HepG2 (cell line): ENCODE measurements at regions not wholly inside any gene's neighbourhood (a gene's known extent, or its start where the extent isn't known, plus 50 kb on each side); places are given as distances from the start of the nearest gene placed in this dataset.

ENCODE experiments used
- ATAC-seq: fragments of 200-7000 bp; cut with Tn5 transposase; 3 replicates; pipeline ENCODE4 v1.9.1; 2020; ENCODE audit warnings: mild to moderate bottlenecking, moderate library complexity
- BruUV-seq: library from RNA; stranded (reverse); fragments of 400-500 nt; replicated peaks from 2 replicates; lab custom pipeline; 2021; lab: Mats Ljungman, UMichigan
- CTCF ChIA-PET: fragments of 300-600 bp; formaldehyde crosslinking; extraction: SDS; loops from one replicate; lab custom pipeline; 2021; ENCODE audit warnings: low total read pairs, inconsistent platforms, low intra/inter-chr PET ratio; lab: Yijun Ruan, JAX
- POLR2A ChIA-PET: fragments of 350-600 bp; sonication (Branson Sonifier 250); formaldehyde crosslinking; loops from one replicate; lab custom pipeline; 2020; ENCODE audit warnings: antibody characterized with exemption, inconsistent platforms; lab: Yijun Ruan, JAX
- DNase-seq: peaks from one replicate; pipeline ENCODE4 v3.0.0-alpha.2; 2015; ENCODE audit warnings: low spot score
- FAIRE-seq: peaks from 3 replicates; lab custom pipeline; 2011; peaks lifted over from hg19 to GRCh38; lab: Jason Lieb, UNC
- H2AFZ ChIP-seq: one replicate; pipeline ENCODE4 v1.6.1; 2011; ENCODE audit warnings: low read length, inconsistent platforms
- H3K27ac ChIP-seq: fragments of 300-600 bp; 3 replicates; pipeline ENCODE4 v1.8.0; 2011; ENCODE audit warnings: mixed run types, mild to moderate bottlenecking, mixed read lengths, low read length, inconsistent platforms; ENCODE audit not compliant: insufficient read depth; ENCODE audit errors: extremely low read length
- H3K27me3 ChIP-seq, 2 experiments: fragments of 200-600 bp in 1 of 2; 2 replicates in 1 of 2; 3 replicates in 1 of 2; pipeline versions ENCODE4 v1.6.0 to v1.8.0; 2011; ENCODE audit warnings: low read length in 2 of 2, mild to moderate bottlenecking in 2 of 2, moderate library complexity in 2 of 2, inconsistent platforms in 1 of 2; ENCODE audit not compliant: insufficient read depth in 2 of 2, control insufficient read depth in 1 of 2
- H3K36me3 ChIP-seq, 2 experiments: fragments of 200-600 bp in 1 of 2; replicated peaks in 1 of 2; 2 replicates in 1 of 2; 3 replicates in 1 of 2; pipeline versions ENCODE4 v1.5.1 to v1.8.0; 2011; ENCODE audit warnings: low read length in 2 of 2, inconsistent platforms in 1 of 2; ENCODE audit not compliant: insufficient read depth in 2 of 2, control insufficient read depth in 1 of 2
- H3K4me1 ChIP-seq: 2 replicates; pipeline ENCODE4 v1.5.1; 2012; ENCODE audit warnings: low read length, inconsistent platforms; ENCODE audit not compliant: insufficient read depth
- H3K4me2 ChIP-seq: 2 replicates; pipeline ENCODE4 v1.6.0; 2011; ENCODE audit warnings: low read depth, low read length, inconsistent platforms
- H3K4me3 ChIP-seq, 3 experiments: fragments of 200-600 bp in 1 of 3; sonication (generic), shearing (Covaris generic) in 1 of 3; replicated peaks in 1 of 3; 2 replicates each; pipeline ENCODE4 v1.5.1; 2011 to 2016; ENCODE audit warnings: low read length in 3 of 3, inconsistent platforms in 2 of 3, low read depth in 2 of 3, mild to moderate bottlenecking in 2 of 3, control low read depth in 1 of 3, mixed read lengths in 1 of 3; ENCODE audit not compliant: insufficient read depth in 1 of 3
- H3K79me2 ChIP-seq: one replicate; pipeline ENCODE4 v1.6.1; 2011; ENCODE audit warnings: low read length, inconsistent platforms; ENCODE audit not compliant: insufficient read depth
- H3K9ac ChIP-seq: 2 replicates; pipeline ENCODE4 v1.6.0; 2011; ENCODE audit warnings: mild to moderate bottlenecking, low read depth, low read length, inconsistent platforms; ENCODE audit not compliant: insufficient read depth
- H3K9me3 ChIP-seq: 2 replicates; pipeline ENCODE4 v1.5.1; 2012; ENCODE audit warnings: mild to moderate bottlenecking, low read length
- H4K20me1 ChIP-seq: 2 replicates; pipeline ENCODE4 v1.6.0; 2011; ENCODE audit warnings: inconsistent platforms, mild to moderate bottlenecking, low read length, moderate library complexity; ENCODE audit not compliant: insufficient read depth
- BHLHE40 ChIP-seq: IDR thresholded peaks from 2 replicates; pipeline ENCODE4 v1.6.1; 2011; ENCODE audit warnings: low read length, improper control_type of control experiment
- BORCS8-MEF2B ChIP-seq: sonication (generic); formaldehyde crosslinking; IDR thresholded peaks from 2 replicates; pipeline ENCODE4 v1.8.0; 2022; ENCODE audit warnings: mild to moderate bottlenecking, missing genetic modification reagents
- KLF15 ChIP-seq: sonication (generic); formaldehyde crosslinking; IDR thresholded peaks from 2 replicates; pipeline ENCODE4 v1.8.1; 2023; ENCODE audit warnings: borderline replicate concordance, mild to moderate bottlenecking, inconsistent platforms, missing genetic modification reagents, mixed read lengths
- PHF8 ChIP-seq: sonication (generic); formaldehyde crosslinking; IDR thresholded peaks from 2 replicates; pipeline ENCODE4 v1.5.0; 2020; ENCODE audit warnings: missing genetic modification reagents
- PRDM4 ChIP-seq: sonication (generic); formaldehyde crosslinking; IDR thresholded peaks from 2 replicates; pipeline ENCODE4 v1.9.0; 2021; ENCODE audit warnings: missing genetic modification reagents, borderline replicate concordance
- TEAD2 ChIP-seq: sonication (generic); formaldehyde crosslinking; IDR thresholded peaks from 2 replicates; pipeline ENCODE4 v1.9.0; 2021; ENCODE audit warnings: missing genetic modification reagents
- ZNF432 ChIP-seq: sonication (generic); formaldehyde crosslinking; IDR thresholded peaks from 2 replicates; pipeline ENCODE4 v1.5.0; 2020; ENCODE audit warnings: missing genetic modification reagents, mild to moderate bottlenecking, borderline replicate concordance
- WGBS: methylation state at CpG from one replicate; pipeline ENCODE4 v1.1.6; 2017; ENCODE audit warnings: low lambda C conversion rate; 5-methylcytosine and 5-hydroxymethylcytosine counted together
- in situ Hi-C: cut with HindIII; loops from 2 replicates; pipeline ENCODE4 v1.10.0; 2017; ENCODE audit warnings: low pct_unique_long_range_greater_than_20kb; ENCODE audit not compliant: extremely low pct_ligation_motif_present
- intact Hi-C: fragments of 100-400 bp; cut with micrococcal nuclease; formaldehyde crosslinking; loops from one replicate; pipeline ENCODE4 v1.10.0; 2022; ENCODE audit not compliant: unreplicated experiment
- TF ChIP-seq, protein P1 (sequence below): sonication (generic); formaldehyde crosslinking; IDR thresholded peaks from 2 replicates; pipeline ENCODE4 v1.8.1; 2023; ENCODE audit warnings: missing genetic modification reagents, mild to moderate bottlenecking, borderline replicate concordance

DNA sequence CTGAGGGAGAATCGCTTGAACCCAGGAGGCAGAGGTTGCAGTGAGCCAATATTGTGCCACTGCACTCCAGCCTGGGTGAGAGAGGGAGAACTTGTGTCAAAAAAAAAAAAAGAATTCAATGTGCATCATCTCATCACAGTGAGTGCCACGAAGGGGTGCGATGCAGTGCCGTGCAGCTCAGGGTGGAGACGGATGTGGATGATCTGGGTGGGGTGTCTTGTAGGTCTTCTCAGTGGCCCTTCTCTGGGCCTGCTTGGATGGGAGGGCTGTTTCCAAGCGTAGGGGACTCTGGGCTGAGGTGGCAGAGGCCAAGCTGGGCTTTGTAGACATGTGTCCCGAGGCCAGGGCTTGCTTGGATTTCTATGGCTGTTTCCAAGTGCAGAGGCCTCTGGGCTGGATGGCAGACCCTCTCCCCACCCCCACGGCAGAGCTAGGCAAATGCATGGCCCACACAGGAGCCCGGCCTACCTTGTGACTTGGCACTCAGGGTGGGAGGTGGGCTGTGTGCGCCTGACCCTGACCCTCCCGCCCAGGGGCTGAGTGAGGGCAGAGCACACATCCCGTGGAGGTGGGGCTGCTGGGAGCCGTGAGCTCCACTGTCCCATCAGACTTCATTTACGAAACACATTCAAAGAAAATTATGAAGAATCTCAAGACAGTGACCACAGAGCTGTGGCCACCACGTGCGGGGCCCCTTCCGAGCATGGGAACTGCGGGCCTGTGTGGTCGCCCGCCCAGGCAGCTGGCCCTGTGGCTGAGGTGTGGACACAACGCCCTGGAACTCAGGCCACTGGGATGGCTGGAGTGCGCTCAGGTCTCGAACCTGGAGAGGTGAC lies 76.4 kb downstream of the ASB1 start:
- Histone ChIP-seq H3K4me2 (no peak overlapping the region), H3K79me2 (no peaks in the 10 kb centered on the region), H3K4me1 (peaks cover 36% of the 10 kb centered on the region), H3K27me3 (no peaks in the 10 kb centered on the region), H3K9ac (no peak overlapping the region), H3K27ac (no peak overlapping the region), H4K20me1 (no peaks in the 10 kb centered on the region), H3K36me3 (no peaks in the 10 kb centered on the region), H3K9me3 (no peaks in the 10 kb centered on the region), H3K4me3 (no peak overlapping the region), H2AFZ (no peak overlapping the region)
- 0 out of 2 replicates have a peak, but pooled peaks have one; percentile 31 for TF ChIP-seq BORCS8-MEF2B
- TF ChIP-seq, protein P1, sequence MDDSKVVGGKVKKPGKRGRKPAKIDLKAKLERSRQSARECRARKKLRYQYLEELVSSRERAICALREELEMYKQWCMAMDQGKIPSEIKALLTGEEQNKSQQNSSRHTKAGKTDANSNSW (CRISPR knock-in tag): no peak
- CTCF ChIA-PET: no interaction called here
- no peak for ATAC-seq
- no TSS peak for BruUV-seq
- WGBS: 82% methylated on average over 20 of the region's 23 CpGs
- DNase-seq: no peak
- in situ Hi-C loops (no loop called here), intact Hi-C loops (no loop called here)
- POLR2A ChIA-PET: no interaction called here
- FAIRE-seq: no peak

GRCh38 chr2:238504181-238504931 lies 77.6 kb downstream of the ASB1 start:
- CTCF ChIA-PET: no interaction called here
- intact Hi-C loops: no loop called here
- H4K20me1 ChIP-seq: no peaks in the 10 kb centered on the region
- in situ Hi-C loops: no loop called here
- no peaks in the 10 kb centered on the region for H3K36me3 ChIP-seq
- no peak overlapping the region for H2AFZ ChIP-seq
- no peaks in the 10 kb centered on the region for H3K79me2 ChIP-seq
- H3K4me2 ChIP-seq: no peak overlapping the region
- ATAC-seq: no peak
- TF ChIP-seq TEAD2 (CRISPR knock-in tag) (no peak), ZNF432 (no peak), BHLHE40 (no peak), PRDM4 (CRISPR knock-in tag) (no peak), KLF15 (CRISPR knock-in tag) (no peak), PHF8 (no peak)
- TF ChIP-seq, all 625 proteins: peak for 0
- DNase-seq (no peak), FAIRE-seq (no peak)
- H3K27ac ChIP-seq: no peak overlapping the region
- no peaks in the 10 kb centered on the region for H3K27me3 ChIP-seq
- BruUV-seq: no TSS peak
- no peaks in the 10 kb centered on the region for H3K9me3 ChIP-seq
- 86% methylated on average over 26 of the region's 26 CpGs for WGBS
- H3K4me3 ChIP-seq: no peak overlapping the region
- POLR2A ChIA-PET: no interaction called here
- H3K4me1 ChIP-seq: peaks cover 32% of the 10 kb centered on the region
- H3K9ac ChIP-seq: no peak overlapping the region
